Endodermal cell (in vitro differentiated cells): ENCODE measurements at regions not wholly inside any gene's neighbourhood (a gene's known extent, or its start where the extent isn't known, plus 50 kb on each side); places are given as distances from the start of the nearest gene placed in this dataset.

Source experiments
- DNase-seq: peaks from one replicate; pipeline ENCODE4 v3.0.0-alpha.2; 2017
- H3K27ac ChIP-seq: 2 replicates; pipeline ENCODE4 v1.5.1; 2013; ENCODE audit warnings: mild to moderate bottlenecking, low read depth, low read length, moderate library complexity
- H3K27me3 ChIP-seq: 2 replicates; pipeline ENCODE4 v1.6.1; 2013; ENCODE audit warnings: mild to moderate bottlenecking, low read length, moderate library complexity; ENCODE audit not compliant: insufficient read depth, control insufficient read depth, poor library complexity, severe bottlenecking
- H3K36me3 ChIP-seq: 2 replicates; pipeline ENCODE4 v1.7.0; 2013; ENCODE audit warnings: mild to moderate bottlenecking, low read length, moderate library complexity; ENCODE audit not compliant: control insufficient read depth, insufficient read depth
- H3K4me1 ChIP-seq: one replicate; pipeline ENCODE4 v1.7.0; 2013; ENCODE audit warnings: low read length; ENCODE audit not compliant: control insufficient read depth, insufficient read depth
- H3K4me3 ChIP-seq: 2 replicates; pipeline ENCODE4 v1.5.1; 2013; ENCODE audit warnings: mild to moderate bottlenecking, low read length, moderate library complexity
- H3K9ac ChIP-seq: 2 replicates; pipeline ENCODE4 v1.6.1; 2013; ENCODE audit warnings: mild to moderate bottlenecking, low read length, moderate library complexity; ENCODE audit not compliant: poor library complexity, severe bottlenecking; ENCODE audit errors: extremely low read depth
- H3K9me3 ChIP-seq: 2 replicates; pipeline ENCODE4 v1.6.1; 2013; ENCODE audit warnings: mild to moderate bottlenecking, low read length, moderate library complexity; ENCODE audit not compliant: control insufficient read depth
- H3K27ac Mint-ChIP-seq: 2 replicates; pipeline ENCODE4 v1.8.0; 2020; ENCODE audit warnings: mixed read lengths
- H3K27me3 Mint-ChIP-seq: 2 replicates; pipeline ENCODE4 v1.8.0; 2021; ENCODE audit warnings: mild to moderate bottlenecking, mixed read lengths; ENCODE audit not compliant: insufficient read depth
- H3K36me3 Mint-ChIP-seq: 2 replicates; pipeline ENCODE4 v1.8.0; 2020; ENCODE audit warnings: low read depth, mixed read lengths
- H3K4me1 Mint-ChIP-seq: 2 replicates; pipeline ENCODE4 v1.8.0; 2020; ENCODE audit warnings: mixed read lengths
- H3K4me3 Mint-ChIP-seq: 2 replicates; pipeline ENCODE4 v1.8.0; 2020; ENCODE audit warnings: mild to moderate bottlenecking, moderate library complexity, mixed read lengths
- H3K9me3 Mint-ChIP-seq: 2 replicates; pipeline ENCODE4 v1.8.0; 2020; ENCODE audit warnings: mild to moderate bottlenecking, mixed read lengths
- CTCF ChIP-seq: fragments of 200-600 bp; sonication (generic); conservative IDR thresholded peaks from 2 replicates; pipeline ENCODE4 v1.5.0; 2021; ENCODE audit warnings: antibody characterized with exemption, mild to moderate bottlenecking
- WGBS, 2 experiments: methylation state at CpG; one replicate each; pipeline versions ENCODE4 v1.1.5 to v1.1.7; 2013; ENCODE audit warnings: missing lambda C conversion rate in 2 of 2, mixed read lengths in 1 of 2; ENCODE audit not compliant: insufficient coverage in 1 of 2, insufficient read length in 1 of 2; 5-methylcytosine and 5-hydroxymethylcytosine counted together

- peaks cover 3% of the 10 kb centered on the region for H3K9me3 Mint-ChIP-seq
- TF ChIP-seq CTCF: no peak
- H3K27ac Mint-ChIP-seq: no peak overlapping the region
- H3K9ac ChIP-seq: no peak overlapping the region
- peaks cover 48% of the 10 kb centered on the region for H3K4me1 Mint-ChIP-seq
- H3K27me3 Mint-ChIP-seq: no peaks in the 10 kb centered on the region
- WGBS, 2 experiments: 96 to 98% methylated on average over 6 of the region's 6 CpGs
- H3K4me3 Mint-ChIP-seq: no peak overlapping the region
- peaks cover 8% of the 10 kb centered on the region for H3K4me1 ChIP-seq
- no peak overlapping the region for H3K4me3 ChIP-seq
- peaks cover under 1% of the 10 kb centered on the region for H3K9me3 ChIP-seq
- H3K27ac ChIP-seq: no peak overlapping the region
- H3K36me3 Mint-ChIP-seq: peaks cover 1% of the 10 kb centered on the region
- no peak for DNase-seq
- no peaks in the 10 kb centered on the region for H3K36me3 ChIP-seq
- no peaks in the 10 kb centered on the region for H3K27me3 ChIP-seq
Observed at GRCh38 chr17:36739208-36739607, 137.8 kb downstream of the MRM1 start.

GRCh38 chr17:36740157-36740556 is 138.8 kb downstream of the MRM1 start:
- Histone ChIP-seq H3K4me3 (no peak overlapping the region), H3K4me1 (peaks cover 8% of the 10 kb centered on the region), H3K9me3 (peaks cover 5% of the 10 kb centered on the region), H3K27me3 (no peaks in the 10 kb centered on the region), H3K9ac (no peak overlapping the region), H3K27ac (no peak overlapping the region), H3K36me3 (no peaks in the 10 kb centered on the region)
- no peak for TF ChIP-seq CTCF
- Mint-ChIP-seq H3K27me3 (no peaks in the 10 kb centered on the region), H3K4me1 (peaks cover 40% of the 10 kb centered on the region), H3K27ac (no peak overlapping the region), H3K4me3 (no peak overlapping the region), H3K9me3 (peaks cover 7% of the 10 kb centered on the region), H3K36me3 (peaks cover 7% of the 10 kb centered on the region)
- WGBS, 2 experiments: 93 to 100% methylated on average over 4 to 8 of the region's 8 CpGs
- no peak for DNase-seq

- H3K4me1 ChIP-seq: peaks cover 8% of the 10 kb centered on the region
- no peaks in the 10 kb centered on the region for H3K36me3 ChIP-seq
- H3K27ac ChIP-seq: no peak overlapping the region
- 88 to 98% methylated on average over 3 to 6 of the region's 6 CpGs for WGBS, 2 experiments
- no peak for DNase-seq
- no peak overlapping the region for H3K4me3 ChIP-seq
- Mint-ChIP-seq H3K4me1 (peaks cover 37% of the 10 kb centered on the region), H3K9me3 (peaks cover 7% of the 10 kb centered on the region), H3K36me3 (peaks cover 7% of the 10 kb centered on the region), H3K27me3 (no peaks in the 10 kb centered on the region), H3K4me3 (no peak overlapping the region), H3K27ac (peak overlapping the region; percentile 25)
- H3K9me3 ChIP-seq: peaks cover 5% of the 10 kb centered on the region
- no peak overlapping the region for H3K9ac ChIP-seq
- no peak for TF ChIP-seq CTCF
- H3K27me3 ChIP-seq: no peaks in the 10 kb centered on the region
Observed at GRCh38 chr17:36741019-36741902, 139.9 kb downstream of the MRM1 start.
